ENCODE measurements at regions not wholly inside any gene's neighbourhood (a gene's known extent, or its start where the extent isn't known, plus 50 kb on each side); places are given as distances from the start of the nearest gene placed in this dataset.

DNA sequence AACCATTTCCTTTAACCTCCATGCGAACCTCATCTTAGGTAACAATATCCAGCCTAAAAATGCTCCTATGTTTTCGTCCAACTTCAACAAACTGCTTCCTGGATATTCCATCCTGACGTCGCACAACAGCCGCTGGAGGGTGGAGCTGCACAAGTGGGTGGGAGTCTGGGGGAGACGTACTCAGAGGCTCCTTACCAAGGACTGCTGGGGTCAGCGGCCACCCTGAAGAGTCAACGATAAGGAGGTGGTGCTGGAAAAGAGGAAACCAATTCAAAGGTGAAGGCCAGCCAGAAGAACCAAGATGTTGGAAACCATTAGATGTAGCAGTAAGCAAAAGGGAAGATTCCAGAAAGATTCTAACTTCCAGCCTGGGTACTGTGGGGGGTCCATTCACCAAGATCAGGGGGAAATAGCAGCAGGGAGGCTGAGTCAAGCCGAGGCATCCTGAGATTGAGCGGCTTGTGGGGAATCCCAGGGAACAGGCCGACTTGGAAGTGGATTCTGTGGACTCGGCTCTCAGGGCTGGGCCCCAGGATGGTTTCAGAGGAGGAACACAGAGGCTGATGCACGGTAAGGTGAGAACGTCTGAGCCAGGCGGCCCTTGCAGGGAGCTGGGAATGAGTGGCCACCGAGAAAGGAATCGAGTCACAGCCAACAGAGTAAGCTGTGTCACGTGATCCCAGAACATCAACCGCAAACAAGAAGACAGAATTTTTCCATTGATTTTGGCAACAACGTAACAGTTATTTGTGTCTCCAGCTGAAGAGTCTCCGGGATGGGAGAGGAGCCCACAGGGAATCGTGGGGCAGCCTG lies 375.7 kb downstream of the NPHP4 start:
- H3K27ac ChIP-seq: no peak overlapping the region
- TF ChIP-seq, protein P1, sequence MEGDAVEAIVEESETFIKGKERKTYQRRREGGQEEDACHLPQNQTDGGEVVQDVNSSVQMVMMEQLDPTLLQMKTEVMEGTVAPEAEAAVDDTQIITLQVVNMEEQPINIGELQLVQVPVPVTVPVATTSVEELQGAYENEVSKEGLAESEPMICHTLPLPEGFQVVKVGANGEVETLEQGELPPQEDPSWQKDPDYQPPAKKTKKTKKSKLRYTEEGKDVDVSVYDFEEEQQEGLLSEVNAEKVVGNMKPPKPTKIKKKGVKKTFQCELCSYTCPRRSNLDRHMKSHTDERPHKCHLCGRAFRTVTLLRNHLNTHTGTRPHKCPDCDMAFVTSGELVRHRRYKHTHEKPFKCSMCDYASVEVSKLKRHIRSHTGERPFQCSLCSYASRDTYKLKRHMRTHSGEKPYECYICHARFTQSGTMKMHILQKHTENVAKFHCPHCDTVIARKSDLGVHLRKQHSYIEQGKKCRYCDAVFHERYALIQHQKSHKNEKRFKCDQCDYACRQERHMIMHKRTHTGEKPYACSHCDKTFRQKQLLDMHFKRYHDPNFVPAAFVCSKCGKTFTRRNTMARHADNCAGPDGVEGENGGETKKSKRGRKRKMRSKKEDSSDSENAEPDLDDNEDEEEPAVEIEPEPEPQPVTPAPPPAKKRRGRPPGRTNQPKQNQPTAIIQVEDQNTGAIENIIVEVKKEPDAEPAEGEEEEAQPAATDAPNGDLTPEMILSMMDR (IDR thresholded peaks at IDR 0.05): no peak
- H3K36me3 ChIP-seq: no peaks in the 10 kb centered on the region
- intact Hi-C loops (cut with DNase I): no loop called here
- no peak for DNase-seq
- peaks cover 0 to 76% (median 51%) of the 10 kb centered on the region in 7 donors for H3K27me3 ChIP-seq
- H3K4me1 ChIP-seq: no peaks in the 10 kb centered on the region
- ATAC-seq: no peak
- no peak overlapping the region for H3K4me3 ChIP-seq
- peaks cover 0 to under 1% (median 0%) of the 10 kb centered on the region in 11 donors for H3K9me3 ChIP-seq
- WGBS, 2 donors: 73 to 75% methylated on average over 22 of the region's 22 CpGs

DNA sequence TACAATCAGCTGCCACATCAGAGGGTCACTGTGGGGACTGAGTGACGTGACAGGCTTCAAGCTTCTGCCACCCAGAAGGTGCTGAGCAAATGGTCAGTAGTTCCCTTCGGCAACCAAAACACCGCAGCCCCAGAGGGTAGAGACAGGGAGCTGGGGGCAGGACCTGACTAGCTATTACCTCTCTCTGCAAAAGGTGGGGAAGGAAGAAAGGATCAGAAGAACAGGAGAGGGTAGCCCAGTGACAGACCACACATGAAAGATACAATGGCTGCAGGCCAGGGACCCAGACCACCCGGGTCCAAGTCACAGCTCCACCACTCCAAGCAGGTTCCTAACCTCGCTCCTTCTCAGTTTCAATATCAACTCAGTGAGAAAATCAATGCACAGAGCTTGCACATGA lies 377.1 kb downstream of the NPHP4 start:
- Histone ChIP-seq H3K9me3 (peaks cover 0 to 4% (median 0%) of the 10 kb centered on the region in 11 donors), H3K36me3 (no peaks in the 10 kb centered on the region), H3K4me1 (no peaks in the 10 kb centered on the region), H3K4me3 (no peak overlapping the region), H3K27ac (no peak overlapping the region), H3K27me3 (peaks cover 0 to 76% (median 51%) of the 10 kb centered on the region in 7 donors)
- no peak for ATAC-seq
- TF ChIP-seq, protein P1 (IDR thresholded peaks at IDR 0.05): no peak
- WGBS, 2 donors: 74 to 75% methylated on average over 5 of the region's 5 CpGs
- intact Hi-C loops (cut with DNase I): no loop called here
- no peak for DNase-seq

DNA sequence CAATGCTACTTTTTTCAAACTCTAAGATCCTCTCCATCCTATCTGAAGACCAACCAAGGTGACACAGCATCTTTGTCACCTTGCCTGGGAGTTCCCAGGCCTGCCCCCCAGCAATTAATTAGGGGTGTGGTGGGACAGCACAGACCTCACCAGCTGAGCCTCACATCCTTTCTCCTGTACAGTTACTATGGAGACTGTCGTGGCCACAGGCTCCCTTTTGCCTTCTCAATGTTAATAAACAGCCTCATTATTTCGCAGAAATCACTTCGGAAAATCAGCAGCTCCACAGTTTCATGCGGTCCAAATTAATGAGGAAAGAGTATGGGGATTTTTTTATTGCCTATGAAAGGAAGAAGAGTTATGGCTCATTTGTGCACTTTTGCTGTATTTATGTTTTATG lies 378.3 kb downstream of the NPHP4 start:
- no peaks in the 10 kb centered on the region for H3K36me3 ChIP-seq
- intact Hi-C loops (cut with DNase I): no loop called here
- TF ChIP-seq, protein P1 (IDR thresholded peaks at IDR 0.05): no peak
- H3K9me3 ChIP-seq: peaks cover 0 to 12% (median 2%) of the 10 kb centered on the region in 11 donors
- H3K27ac ChIP-seq: no peak overlapping the region
- DNase-seq (no peak), ATAC-seq (no peak)
- H3K4me1 ChIP-seq: no peaks in the 10 kb centered on the region
- WGBS, 2 donors: 82 to 86% methylated on average over 4 of the region's 4 CpGs
- peaks cover 0 to 64% (median 46%) of the 10 kb centered on the region in 7 donors for H3K27me3 ChIP-seq
- H3K4me3 ChIP-seq: no peak overlapping the region

DNA sequence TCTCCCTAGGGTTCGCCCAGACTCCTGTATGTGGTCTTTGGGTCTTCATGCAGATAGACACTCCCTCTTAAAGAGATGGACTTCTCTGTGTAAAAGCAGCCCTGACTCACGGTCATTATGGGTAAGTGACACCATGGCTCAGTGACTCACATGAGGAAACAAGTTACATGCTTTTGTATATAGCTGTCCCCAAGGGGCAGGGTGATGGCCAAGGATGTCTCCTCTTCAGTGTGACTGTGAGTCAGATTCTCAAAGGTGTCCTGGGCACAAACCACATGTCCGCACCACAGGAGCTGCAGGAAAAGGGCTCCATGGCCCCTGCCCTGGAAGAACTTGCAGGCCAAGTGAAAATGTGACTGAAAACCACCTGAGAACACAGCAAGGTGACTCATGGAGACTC lies 380.4 kb downstream of the NPHP4 start:
- Histone ChIP-seq H3K27ac (no peak overlapping the region), H3K9me3 (peaks cover 0 to 27% (median 6%) of the 10 kb centered on the region in 11 donors), H3K4me3 (no peak overlapping the region), H3K4me1 (no peaks in the 10 kb centered on the region), H3K27me3 (peaks cover 0 to 44% (median 32%) of the 10 kb centered on the region in 7 donors), H3K36me3 (no peaks in the 10 kb centered on the region)
- no peak for ATAC-seq
- no peak for DNase-seq
- TF ChIP-seq, protein P1 (IDR thresholded peaks at IDR 0.05): no peak
- WGBS, 2 donors: 85 to 87% methylated on average over 3 of the region's 3 CpGs
- intact Hi-C loops (cut with DNase I): no loop called here

Measured in heart right ventricle (tissue), 16 donors.